SHP77 treated with DMSO at 0.1 percent for 48 hours (cell line): ENCODE measurements at regions not wholly inside any gene's neighbourhood (a gene's known extent, or its start where the extent isn't known, plus 50 kb on each side); places are given as distances from the start of the nearest gene placed in this dataset.
"Not testable (repeated sequence)": the region's sequence is repeated elsewhere in the genome, so short reads cannot be mapped to it uniquely, and the experiment has no call there.

Experiments used
- DNase-seq: peaks from one replicate; lab custom pipeline; 2025; lab: John Stamatoyannopoulos, UW

DNA sequence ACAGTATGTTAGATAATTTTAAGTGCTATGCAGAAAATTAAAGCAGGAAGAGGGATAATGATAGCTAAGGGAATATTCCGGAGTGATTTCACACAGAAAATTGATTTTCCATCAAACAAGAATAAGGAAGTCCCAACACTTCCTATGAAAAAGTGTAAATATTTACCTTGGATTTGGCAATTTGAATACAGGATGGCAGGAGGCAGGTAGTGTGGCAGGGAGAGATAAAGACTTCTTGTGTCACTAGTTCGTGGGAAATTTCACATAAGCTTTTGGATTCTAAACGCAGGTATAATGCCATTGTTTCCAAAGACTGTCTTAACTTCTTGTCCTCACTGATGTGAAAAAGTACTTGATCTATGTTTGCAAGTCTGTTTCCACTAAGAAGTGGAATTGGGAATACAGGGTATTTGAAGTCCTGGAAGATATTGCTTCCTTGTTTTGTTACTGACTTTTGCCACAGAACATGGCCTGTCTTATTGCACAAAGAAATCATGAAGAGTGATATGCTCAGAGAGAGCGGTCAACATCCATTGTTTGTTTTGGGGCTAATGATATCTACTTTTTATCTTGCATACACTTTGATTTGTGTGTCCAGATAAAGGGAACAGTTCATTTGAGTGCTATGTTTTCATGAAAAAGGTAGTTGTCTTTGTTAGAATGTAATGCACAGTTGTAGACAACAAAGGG, 1216.1 kb upstream of the FAM98A start:
- DNase-seq = no peak

- DNase-seq = no peak
Measured at GRCh38 chr2:34810456-34810855, 1211.4 kb upstream of the FAM98A start.

DNA sequence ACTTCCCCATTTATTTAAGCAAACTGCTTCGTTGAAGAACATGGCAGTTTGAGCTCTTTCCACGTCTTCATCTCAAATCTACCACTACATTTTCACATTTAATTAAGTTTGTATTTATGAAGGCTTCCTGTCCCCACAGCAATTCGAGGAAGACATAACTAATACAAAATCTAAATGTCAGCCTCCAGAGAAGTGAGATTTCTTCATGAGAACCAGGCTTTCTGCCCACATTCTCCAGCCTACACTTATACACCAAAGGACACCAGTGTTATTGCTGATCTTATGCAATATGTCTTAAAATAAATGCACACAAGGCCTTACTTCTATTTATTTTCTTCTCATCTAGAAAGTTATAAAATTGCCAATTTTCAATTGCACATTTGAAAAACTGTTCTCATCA, 1209.3 kb upstream of the FAM98A start:
- no peak for DNase-seq

- DNase-seq = no peak
Measured at GRCh38 chr2:34806891-34807290, 1207.8 kb upstream of the FAM98A start.

GRCh38 chr2:34806396-34806795, 1207.3 kb upstream of the FAM98A start:
- no peak for DNase-seq

DNA sequence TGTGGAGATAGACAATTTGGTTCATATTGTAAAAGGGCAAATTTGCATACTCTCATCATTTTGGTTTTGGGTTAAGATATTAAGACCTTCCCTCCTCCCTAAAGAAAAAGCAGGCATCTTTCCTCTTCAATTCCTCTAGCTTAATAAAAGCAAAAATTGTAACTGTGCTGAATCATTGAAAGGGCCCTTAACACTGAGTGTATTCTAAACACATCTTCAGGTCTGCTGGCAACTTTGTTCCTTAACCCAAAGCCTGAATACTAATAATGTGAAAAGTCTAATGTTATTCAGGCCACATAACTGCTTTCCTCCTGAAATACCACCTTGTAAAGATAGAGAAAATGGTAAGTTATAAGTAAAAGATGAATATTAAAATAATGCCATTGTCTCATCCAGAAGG, 1200.5 kb upstream of the FAM98A start:
- DNase-seq = no peak

GRCh38 chr2:34795586-34795985, 1196.5 kb upstream of the FAM98A start:
- DNase-seq = not testable (repeated sequence)

GRCh38 chr2:34789169-34789568, 1190.1 kb upstream of the FAM98A start:
- DNase-seq = no peak

- no peak for DNase-seq
Measured at GRCh38 chr2:34787341-34787740, 1188.2 kb upstream of the FAM98A start.

DNA sequence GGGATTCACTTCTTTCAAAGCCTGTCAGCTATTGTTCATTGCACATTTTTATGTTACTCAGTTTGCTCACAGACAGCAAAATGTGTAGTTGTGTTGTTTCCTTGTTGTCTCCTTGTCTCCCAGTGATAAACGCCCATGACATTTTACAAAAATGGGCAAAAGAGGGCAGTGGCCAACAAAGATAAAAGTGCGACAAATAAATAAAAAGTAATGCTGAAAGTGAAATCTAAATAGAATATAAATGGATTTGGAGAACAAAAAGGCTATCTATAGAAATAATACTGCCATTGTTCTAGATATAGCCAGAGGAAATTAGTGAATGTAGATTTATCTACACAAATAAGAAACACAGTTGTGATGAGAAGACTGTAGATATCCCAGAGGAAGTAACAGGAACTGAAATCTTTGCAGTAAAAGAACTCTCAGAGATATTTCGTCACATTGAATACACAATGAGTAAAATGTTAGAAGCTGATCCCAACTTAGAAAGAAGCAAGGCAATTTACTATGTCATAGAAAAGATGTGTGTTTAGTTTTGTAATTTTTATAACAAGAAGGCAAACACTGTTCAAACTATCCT, 1186.2 kb upstream of the FAM98A start:
- no peak for DNase-seq

- DNase-seq = no peak
Measured at GRCh38 chr2:34784701-34785100, 1185.6 kb upstream of the FAM98A start.

DNA sequence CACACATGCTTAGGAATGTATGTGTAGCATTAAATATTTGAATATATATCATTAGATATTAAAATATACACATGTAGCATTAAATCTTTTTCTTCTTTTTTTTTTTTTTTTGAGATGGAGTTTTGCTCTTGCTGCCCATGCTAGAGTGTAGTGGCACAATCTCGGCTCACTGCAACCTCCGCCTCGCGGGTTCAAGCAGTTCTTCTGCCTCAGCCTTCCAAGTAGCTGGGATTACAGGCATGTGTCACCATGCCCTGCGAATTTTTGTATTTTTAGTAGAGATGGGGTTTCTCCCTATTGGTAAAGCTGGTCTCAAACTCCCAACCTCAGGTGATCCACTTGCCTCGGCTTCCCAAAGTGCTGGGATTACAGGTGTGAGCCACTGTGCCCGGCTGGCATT, 1151.6 kb upstream of the FAM98A start:
- not testable (repeated sequence) for DNase-seq

- DNase-seq = no peak
Measured at GRCh38 chr2:34747643-34748042, 1148.5 kb upstream of the FAM98A start.

DNA sequence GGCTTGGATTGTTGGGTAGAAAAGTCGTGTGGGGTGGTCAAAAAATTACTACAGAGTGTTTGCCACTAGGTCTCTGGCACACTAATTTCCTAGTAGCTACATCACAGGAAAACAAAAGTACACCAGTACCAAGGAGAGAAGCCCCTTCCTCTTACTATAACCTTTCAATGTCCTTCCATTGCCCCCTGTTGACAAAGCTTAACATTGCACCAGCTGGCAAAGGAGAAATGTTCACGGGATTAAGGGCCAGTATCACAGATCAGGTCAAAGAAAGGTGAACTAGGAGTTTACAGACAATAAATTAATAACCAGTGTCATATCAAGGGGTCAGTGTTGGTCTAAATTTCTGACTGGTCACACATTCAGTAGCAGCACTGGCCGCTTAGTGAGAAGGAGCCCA, 1139.6 kb upstream of the FAM98A start:
- DNase-seq = no peak

- DNase-seq = no peak
Measured at GRCh38 chr2:34737146-34737545, 1138.0 kb upstream of the FAM98A start.

DNA sequence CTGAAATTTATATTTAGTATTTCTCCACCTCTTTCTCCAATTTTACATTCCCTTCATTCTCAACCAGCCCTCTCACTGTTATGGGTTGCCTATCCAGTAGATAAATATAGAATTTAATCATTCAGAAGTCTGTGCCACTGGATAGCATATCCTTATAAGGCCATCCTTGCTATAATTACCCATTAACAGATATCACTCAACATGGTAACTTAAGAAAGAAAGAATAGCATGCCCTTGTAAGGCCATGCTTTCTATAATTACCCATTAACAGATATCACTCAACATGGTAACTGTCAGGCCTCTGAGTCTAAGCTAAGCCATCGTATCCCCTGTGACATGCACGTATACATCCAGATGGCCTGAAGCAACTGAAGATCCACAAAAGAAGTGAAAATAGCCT, 1137.4 kb upstream of the FAM98A start:
- DNase-seq = no peak

GRCh38 chr2:34734662-34735061, 1135.6 kb upstream of the FAM98A start:
- DNase-seq = no peak

- DNase-seq = no peak
Measured at GRCh38 chr2:34734042-34734441, 1134.9 kb upstream of the FAM98A start.

- DNase-seq = no peak
Measured at GRCh38 chr2:34731292-34731691, 1132.2 kb upstream of the FAM98A start.

DNA sequence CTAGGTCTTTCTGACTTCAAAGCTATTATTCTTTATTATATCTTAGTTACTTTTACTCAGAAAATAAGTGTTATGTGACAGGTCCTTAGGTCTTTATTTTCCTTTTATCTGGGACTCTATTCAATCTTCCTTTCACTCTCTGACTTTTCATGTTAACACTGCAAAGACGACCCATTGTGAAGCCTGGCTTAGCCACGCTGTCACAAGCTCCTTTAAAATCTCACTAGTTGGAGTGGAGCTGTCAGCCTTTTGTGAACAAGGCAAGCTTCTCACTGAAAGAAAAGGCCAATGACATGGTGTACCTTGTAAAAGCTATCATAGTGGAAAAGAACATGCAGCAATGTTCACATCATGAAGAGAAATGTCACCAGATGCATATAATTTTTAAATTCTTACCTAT, 1130.7 kb upstream of the FAM98A start:
- DNase-seq = no peak

GRCh38 chr2:34724107-34724506, 1125.0 kb upstream of the FAM98A start:
- DNase-seq = no peak

DNA sequence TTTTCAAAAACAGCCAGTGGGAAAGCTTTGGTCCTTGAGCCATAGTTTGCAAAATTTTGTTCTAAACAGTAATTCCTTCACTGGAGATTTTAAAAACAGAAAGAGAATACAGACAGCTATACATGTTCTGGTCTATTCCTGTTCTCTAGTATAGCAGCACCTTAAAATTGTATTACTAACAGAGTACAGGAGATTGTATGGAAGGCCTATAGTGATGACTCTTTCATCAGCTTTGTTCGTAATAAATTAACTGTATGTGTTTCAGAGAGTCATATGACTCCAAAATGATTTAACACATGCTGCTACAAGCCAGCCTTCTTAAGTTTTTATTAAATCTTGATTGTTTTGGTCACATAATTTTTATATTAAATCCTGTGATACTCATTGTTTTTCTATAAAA, 1124.6 kb upstream of the FAM98A start:
- no peak for DNase-seq

DNA sequence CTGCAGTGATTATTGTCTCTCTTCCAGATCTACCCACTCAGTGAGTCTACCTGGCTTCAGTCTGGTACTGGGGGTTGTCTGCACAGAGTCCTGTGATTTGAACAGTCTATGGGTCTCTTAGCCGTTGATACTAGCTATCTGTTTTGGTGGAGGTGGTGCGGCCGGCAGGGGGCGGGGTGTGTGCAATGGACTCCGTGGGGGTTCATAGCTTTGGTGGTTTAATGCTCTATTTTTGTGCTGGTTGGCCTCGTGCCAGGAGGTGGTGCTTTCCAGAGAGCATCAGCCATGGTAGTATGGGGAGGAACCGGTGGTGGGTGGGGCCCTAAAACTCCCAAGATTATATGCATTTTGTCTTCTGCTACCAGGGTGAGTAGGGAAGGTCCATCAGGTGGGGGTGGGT, 1120.1 kb upstream of the FAM98A start:
- no peak for DNase-seq

DNA sequence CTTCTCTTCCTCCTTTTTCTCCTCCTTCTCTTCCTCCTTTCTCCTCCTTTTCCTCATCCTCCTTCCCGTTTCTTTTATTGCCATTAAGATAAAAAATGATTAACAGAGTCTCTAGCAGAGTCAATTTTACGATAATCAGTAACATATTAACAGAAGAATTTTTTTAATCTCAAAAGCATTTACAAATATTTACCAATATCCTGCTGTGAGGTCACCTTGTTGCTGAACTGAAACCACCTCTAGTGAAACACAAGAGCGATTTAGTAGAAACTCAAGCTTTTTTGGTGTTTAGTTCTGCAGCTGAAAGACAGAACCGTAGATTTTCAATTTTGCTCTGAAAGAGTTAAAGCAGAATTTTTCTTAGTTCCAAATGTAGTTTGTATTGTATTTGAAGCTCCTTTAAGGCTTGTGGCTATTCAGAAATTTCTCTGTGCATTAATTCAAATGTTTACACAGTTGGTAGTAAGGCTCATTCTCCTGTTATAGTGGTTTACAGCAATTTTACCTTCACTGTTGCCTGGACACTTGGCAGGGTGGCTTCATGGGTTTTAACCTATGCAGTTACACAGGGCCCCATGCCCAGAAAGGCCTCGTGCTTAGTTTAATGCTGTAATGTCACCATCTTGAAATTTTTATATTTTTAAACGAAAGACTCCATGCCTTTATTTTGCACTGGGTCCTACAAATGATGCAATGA, 1106.6 kb upstream of the FAM98A start:
- DNase-seq = no peak
